GM23248 (cell line): ENCODE measurements at regions not wholly inside any gene's neighbourhood (a gene's known extent, or its start where the extent isn't known, plus 50 kb on each side); places are given as distances from the start of the nearest gene placed in this dataset.

Experiments
- DNase-seq: peaks from one replicate; pipeline ENCODE4 v3.0.0-alpha.2; 2015
- H2AFZ ChIP-seq: fragments of 200-600 bp; sonication (generic); 2 replicates; pipeline ENCODE4 v1.6.1; 2016; ENCODE audit warnings: antibody characterized with exemption
- H3F3A ChIP-seq: fragments of 200-600 bp; sonication (generic); 2 replicates; pipeline ENCODE4 v1.6.1; 2016; ENCODE audit warnings: mild to moderate bottlenecking, antibody characterized with exemption, mixed run types; ENCODE audit not compliant: insufficient read depth
- H3K27ac ChIP-seq: fragments of 200-600 bp; sonication (generic); 2 replicates; pipeline ENCODE4 v1.5.1; 2016; ENCODE audit warnings: mild to moderate bottlenecking
- H3K27me3 ChIP-seq: fragments of 200-600 bp; sonication (generic); replicated peaks from 2 replicates; pipeline ENCODE4 v1.6.1; 2016; ENCODE audit warnings: mild to moderate bottlenecking; ENCODE audit not compliant: insufficient read depth
- H3K36me3 ChIP-seq: fragments of 200-600 bp; sonication (generic); 2 replicates; pipeline ENCODE4 v1.6.1; 2016; ENCODE audit warnings: low read depth, mild to moderate bottlenecking
- H3K4me1 ChIP-seq: fragments of 200-600 bp; sonication (generic); 2 replicates; pipeline ENCODE4 v1.6.1; 2016; ENCODE audit warnings: mild to moderate bottlenecking; ENCODE audit not compliant: insufficient read depth
- H3K4me2 ChIP-seq: fragments of 200-600 bp; sonication (generic); one replicate; pipeline ENCODE4 v1.6.1; 2016; ENCODE audit warnings: mild to moderate bottlenecking; ENCODE audit not compliant: unreplicated experiment
- H3K4me3 ChIP-seq: fragments of 200-600 bp; sonication (generic); 2 replicates; pipeline ENCODE4 v1.5.1; 2016; ENCODE audit warnings: mild to moderate bottlenecking
- H3K79me2 ChIP-seq: fragments of 200-600 bp; sonication (generic); 2 replicates; pipeline ENCODE4 v1.6.1; 2016; ENCODE audit warnings: mild to moderate bottlenecking; ENCODE audit not compliant: insufficient read depth
- H3K9ac ChIP-seq: fragments of 200-600 bp; sonication (generic); 2 replicates; pipeline ENCODE4 v1.6.1; 2016; ENCODE audit warnings: mild to moderate bottlenecking
- H3K9me2 ChIP-seq: fragments of 200-600 bp; sonication (generic); 2 replicates; pipeline ENCODE4 v1.6.1; 2016; ENCODE audit warnings: mixed run types, mild to moderate bottlenecking, moderate library complexity; ENCODE audit not compliant: insufficient read depth
- H3K9me3 ChIP-seq: fragments of 200-600 bp; sonication (generic); one replicate; pipeline ENCODE4 v1.6.1; 2017; ENCODE audit warnings: low read depth
- H4K20me1 ChIP-seq: fragments of 200-600 bp; sonication (generic); 2 replicates; pipeline ENCODE4 v1.6.0; 2016; ENCODE audit not compliant: insufficient read depth
- EZH2 ChIP-seq: fragments of 200-600 bp; sonication (generic); IDR thresholded peaks from 2 replicates; pipeline ENCODE4 v1.6.1; 2018; ENCODE audit warnings: antibody characterized with exemption, mild to moderate bottlenecking; ENCODE audit not compliant: insufficient read depth, poor library complexity, severe bottlenecking
- EZH2phosphoT487 ChIP-seq: fragments of 200-600 bp; sonication (generic); IDR thresholded peaks from 2 replicates; pipeline ENCODE4 v1.6.1; 2018; ENCODE audit warnings: antibody characterized with exemption, moderate library complexity, mild to moderate bottlenecking, low read depth; ENCODE audit not compliant: insufficient read depth
- WGBS, 2 experiments: methylation state at CpG; one replicate each; pipeline ENCODE4 v1.1.6; 2015 to 2017; ENCODE audit warnings: low lambda C conversion rate in 2 of 2, low coverage in 1 of 2; ENCODE audit errors: missing lambda C conversion rate in 2 of 2; 5-methylcytosine and 5-hydroxymethylcytosine counted together
- in situ Hi-C: fragments of 300-500 bp; cut with MboI; formaldehyde crosslinking; loops from 2 replicates; pipeline ENCODE4 v1.15.0; 2020

GRCh38 chr5:99694884-99695283 is 766.1 kb upstream of the CHD1 start:
- Histone ChIP-seq H3K9me3 (no peaks in the 10 kb centered on the region), H3K4me3 (no peak overlapping the region), H3K4me1 (no peaks in the 10 kb centered on the region), H3K79me2 (no peaks in the 10 kb centered on the region), H3K27ac (no peak overlapping the region), H3K4me2 (no peak overlapping the region), H3K9me2 (no peaks in the 10 kb centered on the region), H2AFZ (no peak overlapping the region), H3K27me3 (no peaks in the 10 kb centered on the region), H3F3A (no peaks in the 10 kb centered on the region), H3K36me3 (no peaks in the 10 kb centered on the region), H4K20me1 (no peaks in the 10 kb centered on the region), H3K9ac (no peak overlapping the region)
- in situ Hi-C loops, result no loop called here
- WGBS, 2 experiments, result 59 to 65% methylated on average over 10 of the region's 10 CpGs
- no peak for TF ChIP-seq EZH2
- no peak for TF ChIP-seq EZH2phosphoT487
- DNase-seq, result no peak

- H3K4me3 ChIP-seq, result no peak overlapping the region
- H3K4me1 ChIP-seq, result no peaks in the 10 kb centered on the region
- H2AFZ ChIP-seq, result no peak overlapping the region
- no peak for TF ChIP-seq EZH2phosphoT487
- no peak for TF ChIP-seq EZH2
- H3K9ac ChIP-seq, result no peak overlapping the region
- H3K9me2 ChIP-seq, result no peaks in the 10 kb centered on the region
- H3K9me3 ChIP-seq, result no peaks in the 10 kb centered on the region
- 8 to 10% methylated on average over 7 of the region's 7 CpGs for WGBS, 2 experiments
- no peak overlapping the region for H3K4me2 ChIP-seq
- no peaks in the 10 kb centered on the region for H4K20me1 ChIP-seq
- DNase-seq, result no peak
- no peaks in the 10 kb centered on the region for H3F3A ChIP-seq
- in situ Hi-C loops, result no loop called here
- H3K27ac ChIP-seq, result no peak overlapping the region
- no peaks in the 10 kb centered on the region for H3K79me2 ChIP-seq
- no peaks in the 10 kb centered on the region for H3K36me3 ChIP-seq
- no peaks in the 10 kb centered on the region for H3K27me3 ChIP-seq
Observed at GRCh38 chr5:99686538-99686937, 757.7 kb upstream of the CHD1 start.

- in situ Hi-C loops, result no loop called here
- WGBS, 2 experiments, result 22 to 32% methylated on average over 6 of the region's 6 CpGs
- H3K36me3 ChIP-seq, result no peaks in the 10 kb centered on the region
- no peak overlapping the region for H3K27ac ChIP-seq
- H3F3A ChIP-seq, result no peaks in the 10 kb centered on the region
- H3K79me2 ChIP-seq, result no peaks in the 10 kb centered on the region
- H3K27me3 ChIP-seq, result no peaks in the 10 kb centered on the region
- no peak overlapping the region for H3K4me2 ChIP-seq
- H3K4me3 ChIP-seq, result no peak overlapping the region
- TF ChIP-seq EZH2phosphoT487 (no peak), EZH2 (no peak)
- H3K9me2 ChIP-seq, result no peaks in the 10 kb centered on the region
- no peak for DNase-seq
- peaks cover 4% of the 10 kb centered on the region for H3K9me3 ChIP-seq
- no peaks in the 10 kb centered on the region for H4K20me1 ChIP-seq
- H2AFZ ChIP-seq, result no peak overlapping the region
- H3K4me1 ChIP-seq, result no peaks in the 10 kb centered on the region
- H3K9ac ChIP-seq, result no peak overlapping the region
Observed at GRCh38 chr5:99675974-99676373, 747.2 kb upstream of the CHD1 start.

- Histone ChIP-seq H3K9me3 (no peaks in the 10 kb centered on the region), H3K4me3 (no peak overlapping the region), H3K9me2 (no peaks in the 10 kb centered on the region), H3F3A (no peaks in the 10 kb centered on the region), H2AFZ (no peak overlapping the region), H3K79me2 (no peaks in the 10 kb centered on the region), H3K4me2 (no peak overlapping the region), H4K20me1 (no peaks in the 10 kb centered on the region), H3K27me3 (no peaks in the 10 kb centered on the region), H3K36me3 (no peaks in the 10 kb centered on the region), H3K27ac (no peak overlapping the region), H3K4me1 (no peaks in the 10 kb centered on the region), H3K9ac (no peak overlapping the region)
- DNase-seq, result no peak
- in situ Hi-C loops, result no loop called here
- no peak for TF ChIP-seq EZH2
- no peak for TF ChIP-seq EZH2phosphoT487
- 6 to 11% methylated on average over 1 of the region's 1 CpG for WGBS, 2 experiments
Observed at GRCh38 chr5:99674101-99674500, 745.3 kb upstream of the CHD1 start.

GRCh38 chr5:99664972-99665371 is 736.2 kb upstream of the CHD1 start:
- Histone ChIP-seq H3K4me2 (no peak overlapping the region), H3K9ac (no peak overlapping the region), H3K36me3 (no peaks in the 10 kb centered on the region), H2AFZ (no peak overlapping the region), H3K27me3 (no peaks in the 10 kb centered on the region), H3K79me2 (no peaks in the 10 kb centered on the region), H4K20me1 (no peaks in the 10 kb centered on the region), H3K9me3 (peaks cover 4% of the 10 kb centered on the region), H3F3A (no peaks in the 10 kb centered on the region), H3K4me3 (no peak overlapping the region), H3K27ac (no peak overlapping the region), H3K9me2 (no peaks in the 10 kb centered on the region), H3K4me1 (no peaks in the 10 kb centered on the region)
- in situ Hi-C loops, result no loop called here
- no peak for DNase-seq
- TF ChIP-seq EZH2, result no peak
- TF ChIP-seq EZH2phosphoT487, result no peak
